ENCODE measurements at regions not wholly inside any gene's neighbourhood (a gene's known extent, or its start where the extent isn't known, plus 50 kb on each side); places are given as distances from the start of the nearest gene placed in this dataset.

DNA sequence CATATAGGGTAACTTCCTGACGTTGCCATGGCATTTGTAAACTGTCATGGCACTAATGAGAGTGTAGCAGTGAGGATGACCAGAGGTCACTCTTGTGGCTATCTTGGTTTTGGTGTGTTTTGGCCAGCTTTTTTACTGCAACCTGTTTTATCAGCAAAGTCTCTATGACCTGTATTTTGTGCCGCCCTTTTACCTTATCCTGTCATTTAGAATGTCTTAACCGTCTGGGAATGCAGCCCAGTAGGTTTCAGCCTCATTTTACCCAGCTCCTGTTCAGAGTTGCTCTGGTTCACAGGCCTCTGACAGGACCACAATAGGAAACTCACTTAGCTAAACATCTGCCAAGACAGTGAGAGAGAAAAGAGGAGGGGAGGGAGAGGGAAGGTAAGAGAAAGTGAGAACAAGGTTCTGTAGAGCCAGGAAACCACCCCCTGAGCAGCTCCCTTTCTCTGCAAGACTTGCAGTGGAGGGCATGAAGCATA, 64.8 kb upstream of the PLEKHG3 start:
- DNase-seq (ENCODE audit: low read depth in 2 of 3, low spot score in 2 of 3): no peak

GRCh38 chr14:64640839-64641238, 63.4 kb upstream of the PLEKHG3 start:
- DNase-seq (ENCODE audit: low read depth in 2 of 3, low spot score in 2 of 3): no peak

DNA sequence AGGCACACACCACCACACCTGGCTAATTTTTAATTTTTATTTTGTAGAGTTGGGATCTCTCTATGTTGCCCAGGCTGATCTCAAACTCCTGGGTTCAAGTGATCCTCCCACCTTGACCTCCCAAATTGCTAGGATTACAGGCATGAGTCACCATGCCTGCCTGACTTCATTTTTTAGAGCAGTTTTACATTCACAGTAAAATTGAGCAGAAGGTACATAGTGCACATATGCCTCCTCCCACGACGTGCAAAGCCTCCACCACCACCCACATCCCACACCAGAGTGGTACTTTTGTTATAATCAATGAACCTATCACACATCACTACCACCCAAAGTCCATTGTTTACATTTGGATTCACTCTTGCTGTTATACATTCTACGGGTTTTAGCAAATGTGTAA, 62.5 kb upstream of the PLEKHG3 start:
- DNase-seq (ENCODE audit: low read depth in 2 of 3, low spot score in 2 of 3): no peak

DNA sequence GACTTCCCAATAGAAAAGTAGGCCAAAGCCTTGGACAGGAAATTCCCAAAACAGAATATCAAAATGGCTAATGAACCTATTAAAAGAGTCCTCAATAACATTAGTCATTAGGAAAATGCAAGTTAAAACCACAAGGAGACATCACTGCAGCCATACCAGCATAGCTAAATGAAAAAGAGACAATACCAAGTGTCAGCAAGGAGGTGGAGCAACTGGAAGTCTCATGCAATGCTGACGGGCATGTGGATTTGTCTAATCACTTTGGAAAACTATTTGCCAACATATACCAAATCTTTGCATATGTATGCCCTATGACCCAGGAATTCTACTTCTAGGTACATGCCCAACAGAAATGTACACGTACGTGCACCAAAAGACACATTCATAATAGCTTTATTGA, 60.5 kb upstream of the PLEKHG3 start:
- DNase-seq (ENCODE audit: low read depth in 2 of 3, low spot score in 2 of 3): no peak

- no peak for DNase-seq (ENCODE audit: low read depth in 2 of 3, low spot score in 2 of 3)
Observed at GRCh38 chr14:64644629-64645028, 59.6 kb upstream of the PLEKHG3 start.

DNA sequence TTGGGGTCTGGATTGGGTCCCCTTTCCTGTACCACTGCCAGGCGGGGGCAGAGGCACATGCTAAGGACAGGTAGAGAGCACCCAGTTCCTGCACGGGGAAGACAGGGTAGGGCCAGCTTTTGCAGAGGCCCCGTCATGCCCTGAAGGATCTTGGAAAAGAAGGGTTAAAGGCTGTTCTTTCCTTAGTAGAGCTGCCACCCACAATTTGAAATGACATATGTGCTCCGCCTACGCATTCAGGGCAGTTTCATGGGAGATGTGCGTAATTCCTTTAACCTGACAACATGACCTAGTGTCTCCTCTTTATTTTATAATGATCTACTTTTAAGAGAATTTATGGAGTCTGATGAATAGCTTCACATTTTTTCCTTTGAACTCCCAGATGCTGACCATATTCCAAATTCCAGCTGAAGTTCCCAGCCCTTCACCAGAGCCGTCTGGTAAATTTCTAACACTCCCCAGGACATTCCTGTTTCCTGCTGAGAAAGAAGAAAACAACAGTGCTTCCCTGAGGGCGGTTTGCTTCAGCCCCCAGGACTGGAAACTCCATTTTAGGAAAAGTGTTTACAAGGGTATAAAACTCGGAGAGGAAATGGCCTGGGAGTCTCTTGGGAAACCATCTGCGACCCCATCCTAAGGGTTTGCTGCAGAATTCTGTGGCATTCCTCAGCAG, 58.9 kb upstream of the PLEKHG3 start:
- no peak for DNase-seq (ENCODE audit: low read depth in 2 of 3, low spot score in 2 of 3)

GRCh38 chr14:64646103-64646502, 58.1 kb upstream of the PLEKHG3 start:
- DNase-seq (ENCODE audit: low read depth in 2 of 3, low spot score in 2 of 3): no peak

- DNase-seq (ENCODE audit: low read depth in 2 of 3, low spot score in 2 of 3): no peak
Observed at GRCh38 chr14:64649383-64649998, 54.7 kb upstream of the PLEKHG3 start.

- DNase-seq (ENCODE audit: low read depth in 2 of 3, low spot score in 2 of 3): no peak
Observed at GRCh38 chr14:64653900-64654245, 50.4 kb upstream of the PLEKHG3 start.

- DNase-seq (ENCODE audit: low read depth in 2 of 3, low spot score in 2 of 3): peak in 2 of 3 donors; percentile 74 to 93
Observed at GRCh38 chr14:64654246-64654900, 49.9 kb upstream of the PLEKHG3 start.

Measured in hematopoietic multipotent progenitor cell (in vitro differentiated cells).